Smooth muscle cell (in vitro differentiated cells): ENCODE measurements at regions not wholly inside any gene's neighbourhood (a gene's known extent, or its start where the extent isn't known, plus 50 kb on each side); places are given as distances from the start of the nearest gene placed in this dataset.

Experiments
- DNase-seq: peaks from one replicate; lab custom pipeline; 2025; ENCODE audit not compliant: unreplicated experiment; lab: John Stamatoyannopoulos, UW
- H2AFZ ChIP-seq: fragments of 200-600 bp; sonication (generic); 2 replicates; pipeline ENCODE4 v1.6.0; 2016; ENCODE audit warnings: antibody characterized with exemption, low read depth, mild to moderate bottlenecking
- H3F3A ChIP-seq: fragments of 200-600 bp; sonication (generic); 2 replicates; pipeline ENCODE4 v1.6.0; 2017; ENCODE audit warnings: antibody characterized with exemption, low read depth
- H3K27ac ChIP-seq: fragments of 200-600 bp; sonication (generic); 2 replicates; pipeline ENCODE4 v1.5.1; 2016; ENCODE audit warnings: low read depth, mild to moderate bottlenecking
- H3K27me3 ChIP-seq: fragments of 200-600 bp; sonication (generic); 2 replicates; pipeline ENCODE4 v1.6.1; 2016; ENCODE audit warnings: low read depth, mild to moderate bottlenecking
- H3K36me3 ChIP-seq: fragments of 200-600 bp; sonication (generic); 2 replicates; pipeline ENCODE4 v1.5.1; 2016; ENCODE audit warnings: low read depth
- H3K4me1 ChIP-seq: fragments of 200-600 bp; sonication (generic); 2 replicates; pipeline ENCODE4 v1.5.1; 2016; ENCODE audit warnings: low read depth
- H3K4me2 ChIP-seq: fragments of 200-600 bp; sonication (generic); 2 replicates; pipeline ENCODE4 v1.6.0; 2016; ENCODE audit warnings: mild to moderate bottlenecking
- H3K4me3 ChIP-seq: fragments of 200-600 bp; sonication (generic); 2 replicates; pipeline ENCODE4 v1.5.1; 2016; ENCODE audit warnings: mild to moderate bottlenecking
- H3K79me2 ChIP-seq: fragments of 200-600 bp; sonication (generic); 2 replicates; pipeline ENCODE4 v1.6.0; 2016; ENCODE audit warnings: low read depth, mild to moderate bottlenecking
- H3K9ac ChIP-seq: fragments of 200-600 bp; sonication (generic); 2 replicates; pipeline ENCODE4 v1.6.0; 2016; ENCODE audit warnings: low read depth
- H3K9me3 ChIP-seq: fragments of 200-600 bp; sonication (generic); replicated peaks from 2 replicates; pipeline ENCODE4 v1.5.1; 2016; ENCODE audit warnings: low read depth
- H4K20me1 ChIP-seq: fragments of 200-600 bp; sonication (generic); 2 replicates; pipeline ENCODE4 v1.6.0; 2016; ENCODE audit warnings: low read depth
- CTCF ChIP-seq: fragments of 200-600 bp; sonication (generic); IDR thresholded peaks from 2 replicates; pipeline ENCODE4 v1.5.1; 2017; ENCODE audit warnings: borderline replicate concordance, mild to moderate bottlenecking, antibody characterized with exemption; ENCODE audit not compliant: insufficient read depth, poor library complexity, severe bottlenecking
- WGBS: methylation state at CpG from one replicate; pipeline ENCODE4 v1.1.7; 2016; ENCODE audit warnings: low lambda C conversion rate; 5-methylcytosine and 5-hydroxymethylcytosine counted together

GRCh38 chr9:126211441-126212074, 115.1 kb upstream of the MVB12B start:
- H3K4me2 ChIP-seq = no peak overlapping the region
- H3K9ac ChIP-seq = no peak overlapping the region
- TF ChIP-seq CTCF = no peak
- DNase-seq = no peak
- no peak overlapping the region for H3K4me3 ChIP-seq
- H3K27me3 ChIP-seq = peaks cover 19% of the 10 kb centered on the region
- no peaks in the 10 kb centered on the region for H4K20me1 ChIP-seq
- H3K79me2 ChIP-seq = no peaks in the 10 kb centered on the region
- no peaks in the 10 kb centered on the region for H3F3A ChIP-seq
- no peak overlapping the region for H2AFZ ChIP-seq
- no peaks in the 10 kb centered on the region for H3K9me3 ChIP-seq
- no peaks in the 10 kb centered on the region for H3K4me1 ChIP-seq
- no peak overlapping the region for H3K27ac ChIP-seq
- no peaks in the 10 kb centered on the region for H3K36me3 ChIP-seq
- WGBS = 85% methylated on average over 3 of the region's 3 CpGs

- 94% methylated on average over 4 of the region's 4 CpGs for WGBS
- Histone ChIP-seq H3K9ac (no peak overlapping the region), H3F3A (no peaks in the 10 kb centered on the region), H3K27ac (no peak overlapping the region), H3K4me2 (no peak overlapping the region), H3K36me3 (no peaks in the 10 kb centered on the region), H3K79me2 (no peaks in the 10 kb centered on the region), H3K4me1 (no peaks in the 10 kb centered on the region), H3K27me3 (peaks cover 15% of the 10 kb centered on the region), H3K9me3 (no peaks in the 10 kb centered on the region), H2AFZ (no peak overlapping the region), H4K20me1 (no peaks in the 10 kb centered on the region), H3K4me3 (no peak overlapping the region)
- no peak for DNase-seq
- no peak for TF ChIP-seq CTCF
Observed at GRCh38 chr9:126215486-126215885, 111.1 kb upstream of the MVB12B start.

DNA sequence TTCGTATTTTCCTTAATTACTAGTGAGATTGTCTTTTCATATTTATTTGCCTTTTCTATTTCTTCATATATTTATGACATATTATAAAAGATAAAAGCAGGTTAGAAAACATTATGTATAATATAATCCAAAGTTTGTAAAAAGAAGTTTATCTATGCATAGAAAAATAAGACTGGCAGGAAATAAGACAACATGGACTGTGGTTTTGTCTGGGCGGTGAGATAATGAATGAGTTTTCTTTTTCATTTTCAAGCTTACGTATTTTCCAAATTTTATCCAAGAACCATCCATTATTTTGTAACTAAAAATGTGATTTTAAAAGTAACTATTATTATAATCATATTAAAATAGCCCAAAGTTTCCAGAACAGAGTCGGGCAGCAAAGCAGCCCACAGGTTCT, 109.8 kb upstream of the MVB12B start:
- 94% methylated on average over 4 of the region's 4 CpGs for WGBS
- Histone ChIP-seq H3K9me3 (no peaks in the 10 kb centered on the region), H4K20me1 (no peaks in the 10 kb centered on the region), H3K79me2 (no peaks in the 10 kb centered on the region), H3K36me3 (no peaks in the 10 kb centered on the region), H2AFZ (no peak overlapping the region), H3K27ac (no peak overlapping the region), H3K4me3 (no peak overlapping the region), H3F3A (no peaks in the 10 kb centered on the region), H3K27me3 (peaks cover 23% of the 10 kb centered on the region), H3K4me1 (no peaks in the 10 kb centered on the region), H3K9ac (no peak overlapping the region), H3K4me2 (no peak overlapping the region)
- TF ChIP-seq CTCF = no peak
- no peak for DNase-seq

GRCh38 chr9:126217250-126217653, 109.4 kb upstream of the MVB12B start:
- no peak for TF ChIP-seq CTCF
- no peak overlapping the region for H3K27ac ChIP-seq
- H3K9me3 ChIP-seq = no peaks in the 10 kb centered on the region
- H3K4me2 ChIP-seq = no peak overlapping the region
- H2AFZ ChIP-seq = no peak overlapping the region
- no peak for DNase-seq
- H4K20me1 ChIP-seq = no peaks in the 10 kb centered on the region
- no peaks in the 10 kb centered on the region for H3K79me2 ChIP-seq
- peaks cover 26% of the 10 kb centered on the region for H3K27me3 ChIP-seq
- no peaks in the 10 kb centered on the region for H3K36me3 ChIP-seq
- H3F3A ChIP-seq = no peaks in the 10 kb centered on the region
- no peak overlapping the region for H3K4me3 ChIP-seq
- 81% methylated on average over 5 of the region's 5 CpGs for WGBS
- H3K9ac ChIP-seq = no peak overlapping the region
- H3K4me1 ChIP-seq = no peaks in the 10 kb centered on the region
